GM12873 (cell line): ENCODE measurements at regions not wholly inside any gene's neighbourhood (a gene's known extent, or its start where the extent isn't known, plus 50 kb on each side); places are given as distances from the start of the nearest gene placed in this dataset.

Experiments used
- TF ChIP-seq, protein P1 (sequence below): IDR thresholded peaks from 2 replicates; pipeline ENCODE4 v1.5.1; 2012; ENCODE audit warnings: low read depth, mild to moderate bottlenecking, moderate library complexity, low read length, control low read depth; ENCODE audit not compliant: insufficient read depth; ENCODE audit errors: missing control alignments

DNA sequence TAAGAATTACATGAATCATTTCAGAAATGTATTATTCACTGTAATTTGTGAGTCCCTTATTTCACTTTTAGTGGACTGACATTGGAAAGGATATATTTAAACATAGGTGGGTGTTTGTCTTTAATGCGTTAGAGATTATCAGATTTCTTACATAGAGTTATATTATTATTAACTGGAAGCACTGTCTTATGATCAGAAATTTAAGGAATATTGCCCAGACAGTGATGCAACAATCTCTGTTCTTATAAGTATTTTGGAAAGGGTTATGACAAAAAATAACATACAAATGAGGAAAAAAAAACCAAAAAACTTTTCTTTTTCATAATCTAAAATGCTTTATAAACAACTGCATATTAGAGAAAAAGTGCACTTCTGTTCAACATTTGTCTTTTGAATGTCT is 836.6 kb downstream of the SLC6A15 start:
- TF ChIP-seq, protein P1, sequence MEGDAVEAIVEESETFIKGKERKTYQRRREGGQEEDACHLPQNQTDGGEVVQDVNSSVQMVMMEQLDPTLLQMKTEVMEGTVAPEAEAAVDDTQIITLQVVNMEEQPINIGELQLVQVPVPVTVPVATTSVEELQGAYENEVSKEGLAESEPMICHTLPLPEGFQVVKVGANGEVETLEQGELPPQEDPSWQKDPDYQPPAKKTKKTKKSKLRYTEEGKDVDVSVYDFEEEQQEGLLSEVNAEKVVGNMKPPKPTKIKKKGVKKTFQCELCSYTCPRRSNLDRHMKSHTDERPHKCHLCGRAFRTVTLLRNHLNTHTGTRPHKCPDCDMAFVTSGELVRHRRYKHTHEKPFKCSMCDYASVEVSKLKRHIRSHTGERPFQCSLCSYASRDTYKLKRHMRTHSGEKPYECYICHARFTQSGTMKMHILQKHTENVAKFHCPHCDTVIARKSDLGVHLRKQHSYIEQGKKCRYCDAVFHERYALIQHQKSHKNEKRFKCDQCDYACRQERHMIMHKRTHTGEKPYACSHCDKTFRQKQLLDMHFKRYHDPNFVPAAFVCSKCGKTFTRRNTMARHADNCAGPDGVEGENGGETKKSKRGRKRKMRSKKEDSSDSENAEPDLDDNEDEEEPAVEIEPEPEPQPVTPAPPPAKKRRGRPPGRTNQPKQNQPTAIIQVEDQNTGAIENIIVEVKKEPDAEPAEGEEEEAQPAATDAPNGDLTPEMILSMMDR = no peak

DNA sequence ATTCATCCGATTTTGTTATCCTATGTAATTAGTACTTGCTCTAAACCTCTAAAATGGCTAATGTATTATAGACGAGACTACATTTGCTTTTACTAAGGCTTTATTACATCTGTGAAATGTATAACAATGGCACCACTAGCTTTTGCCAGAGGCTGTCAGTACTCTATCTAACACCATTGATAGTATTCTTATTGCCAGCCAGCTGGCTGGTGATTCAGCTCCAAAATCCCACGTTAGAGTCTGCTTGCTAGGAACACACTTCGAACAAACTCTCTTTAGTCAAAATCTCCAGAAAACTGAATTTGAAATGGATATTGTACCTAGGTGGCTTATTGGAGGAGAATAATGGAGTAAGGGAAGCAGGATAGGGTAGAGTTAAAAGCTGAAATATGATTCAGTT is 839.2 kb downstream of the SLC6A15 start:
- TF ChIP-seq, protein P1 = no peak

DNA sequence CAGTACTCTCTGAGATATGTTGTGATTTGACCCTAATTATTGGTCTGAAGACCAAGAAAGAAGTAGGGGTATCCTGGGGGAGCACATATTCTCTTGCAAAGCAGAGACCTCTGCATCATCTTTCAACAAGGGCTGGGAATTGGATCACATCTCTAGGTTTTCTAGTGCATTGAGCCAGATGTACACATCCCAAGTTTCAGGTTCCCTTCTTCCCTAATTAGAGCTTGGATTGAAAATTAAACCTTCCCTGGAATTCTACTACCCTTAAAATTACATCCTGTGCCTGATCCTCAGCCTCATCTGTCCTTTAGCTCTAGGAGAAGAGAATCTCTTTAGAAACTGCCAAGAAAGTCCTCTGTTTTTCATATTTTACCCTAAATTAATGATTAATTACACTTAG is 839.6 kb downstream of the SLC6A15 start:
- TF ChIP-seq, protein P1 = no peak

DNA sequence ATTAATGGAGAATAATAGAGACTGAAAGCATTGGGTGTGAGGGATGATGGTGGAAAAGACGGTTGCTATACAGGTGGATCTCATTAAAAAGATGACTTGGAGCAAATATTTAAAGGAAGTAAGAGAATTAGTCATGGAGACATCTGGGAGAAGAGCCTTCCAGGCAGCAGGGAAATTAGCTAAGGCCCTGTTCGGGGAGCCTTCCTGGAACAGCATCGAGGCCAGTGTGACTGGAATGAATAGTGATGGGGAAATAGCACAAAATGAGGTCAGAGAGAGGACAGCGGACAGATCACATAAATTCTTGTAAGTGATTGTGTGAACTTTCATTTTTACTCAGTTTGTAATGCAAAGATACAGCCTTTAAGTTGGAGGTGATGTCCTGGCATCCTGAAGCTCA is 842.3 kb downstream of the SLC6A15 start:
- TF ChIP-seq, protein P1 = no peak

DNA sequence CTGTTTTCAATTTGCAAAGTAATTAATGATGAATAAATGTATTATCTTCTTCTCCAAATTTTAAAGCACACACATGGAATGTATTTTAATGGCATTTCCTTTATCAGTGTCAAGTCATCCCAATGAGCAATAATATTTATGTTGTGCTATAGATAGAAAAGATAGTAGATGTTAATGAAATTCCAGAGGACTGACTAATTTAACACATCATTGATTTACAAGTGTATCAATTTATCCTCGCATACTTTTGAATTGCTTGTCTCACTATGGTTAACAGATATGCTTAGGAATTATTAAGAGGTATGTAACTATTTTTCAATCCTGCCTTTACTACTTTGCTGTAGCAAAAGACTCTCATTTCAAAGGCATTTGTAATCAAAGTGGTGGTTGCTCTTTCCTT is 842.9 kb downstream of the SLC6A15 start:
- TF ChIP-seq, protein P1 = no peak

DNA sequence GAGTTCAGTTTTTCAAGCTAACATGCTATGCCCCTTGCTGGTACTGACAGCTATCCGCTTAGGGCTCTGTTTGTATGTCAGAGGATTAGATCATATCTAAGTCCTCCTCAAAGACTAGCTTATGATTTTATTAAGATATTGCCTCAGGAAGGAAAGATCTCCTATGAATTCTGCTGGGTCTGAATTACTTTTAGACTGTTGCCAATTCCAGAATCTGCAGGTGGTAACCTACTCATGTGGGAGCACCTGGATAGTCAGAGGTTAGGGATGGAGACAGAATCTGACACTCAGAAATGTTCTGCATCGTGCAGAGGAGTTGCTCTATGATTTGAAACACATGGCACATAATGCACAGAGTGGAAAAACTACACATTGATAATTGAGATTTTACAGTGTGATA is 843.4 kb downstream of the SLC6A15 start:
- TF ChIP-seq, protein P1 = no peak

DNA sequence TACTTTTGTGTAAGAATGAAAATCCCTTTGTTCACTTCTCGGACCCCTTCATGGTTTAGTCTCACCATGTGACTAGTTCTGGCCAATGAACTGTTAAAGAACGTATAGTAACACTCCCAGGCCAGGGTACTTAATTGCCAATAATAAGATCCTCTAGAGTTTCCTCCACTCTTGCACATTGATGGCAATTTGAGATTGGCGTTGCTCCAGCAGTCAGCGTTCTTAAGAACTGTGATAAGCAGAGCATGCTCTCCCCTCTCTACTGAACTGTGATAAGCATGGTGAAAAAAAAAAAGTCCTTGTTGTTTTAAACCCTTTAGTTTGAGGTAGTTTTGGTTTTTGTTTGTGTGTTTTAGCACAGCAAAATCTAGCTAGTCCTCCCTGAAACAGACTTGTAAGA is 854.5 kb downstream of the SLC6A15 start:
- TF ChIP-seq, protein P1 = no peak
